ENCODE measurements at regions not wholly inside any gene's neighbourhood (a gene's known extent, or its start where the extent isn't known, plus 50 kb on each side); places are given as distances from the start of the nearest gene placed in this dataset.

GRCh38 chr5:135136546-135136945 is 102.5 kb upstream of the PITX1 start (continued):
- TF ChIP-seq CEBPB (IDR thresholded peaks at IDR 0.05; ENCODE audit: borderline replicate concordance in 1 of 2, low read depth in 2 of 2, low read length in 2 of 2) (no peak), EZH2 (IDR thresholded peaks at IDR 0.05; ENCODE audit: borderline replicate concordance, control insufficient read depth, low read depth, low read length) (no peak)

GRCh38 chr5:135135530-135136226 is 101.7 kb upstream of the PITX1 start:
- FAIRE-seq (no peak), DNase-seq (ENCODE audit: low read depth, low spot score) (no peak), ATAC-seq (no peak)
- no peak overlapping the region for H3K9ac ChIP-seq (ENCODE audit: control insufficient read depth, insufficient read depth, low read length)
- no peak overlapping the region for H3K4me2 ChIP-seq (ENCODE audit: control insufficient read depth, insufficient read depth)
- H4K20me1 ChIP-seq (ENCODE audit: control insufficient read depth, insufficient read depth): no peaks in the 10 kb centered on the region
- ChIA-PET RAD21 (ENCODE audit: unreplicated experiment) (no interaction called here), SMC1A (ENCODE audit: uncharacterized antibody, unreplicated experiment) (interaction anchor here (0.6 kb wide), 1 partner anchor 36 kb away, joined by 4 read pairs; no protein-coding TSS in a partner anchor), CTCF (no interaction called here), POLR2A (interaction anchor here (0.6 kb wide), 1 partner anchor 80 kb away, joined by 5 read pairs; no protein-coding TSS in a partner anchor)
- no peaks in the 10 kb centered on the region for H3K79me2 ChIP-seq (ENCODE audit: control insufficient read depth, insufficient read depth, low read length)
- H3K36me3 ChIP-seq (ENCODE audit: control insufficient read depth in 2 of 2, insufficient read depth in 2 of 2, low read length in 1 of 2): no peaks in the 10 kb centered on the region
- H3K4me3 ChIP-seq: no peak overlapping the region
- H3K4me1 ChIP-seq (ENCODE audit: control insufficient read depth, insufficient read depth, low read length): no peaks in the 10 kb centered on the region
- H3K27ac ChIP-seq (ENCODE audit: control insufficient read depth, insufficient read depth): no peak overlapping the region
- peaks cover 0 to 1% of the 10 kb centered on the region in 2 experiments; a peak in 3 of 4 replicates for H3K27me3 ChIP-seq (replicated peaks in 1 of 2; ENCODE audit: control insufficient read depth in 2 of 2, insufficient read depth in 2 of 2, low read length in 1 of 2)
- intact Hi-C loops (cut with micrococcal nuclease; ENCODE audit: unreplicated experiment): no loop called here
- WGBS (ENCODE audit: insufficient coverage, insufficient replicate concordance, low lambda C conversion rate, missing lambda C conversion rate): 21% methylated on average over 14 of the region's 14 CpGs
- TF ChIP-seq MTA3 (IDR thresholded peaks at IDR 0.05; ENCODE audit: borderline replicate concordance, low read length) (no peak), GABPA (IDR thresholded peaks at IDR 0.05; ENCODE audit: low read depth) (no peak), MEF2A (IDR thresholded peaks at IDR 0.05; ENCODE audit: insufficient read depth, low read depth, low read length) (no peak), ZNF274 (IDR thresholded peaks at IDR 0.05; ENCODE audit: insufficient read depth, insufficient read length) (no peak), TARDBP (IDR thresholded peaks at IDR 0.05; ENCODE audit: borderline replicate concordance) (no peak), LARP7 (IDR thresholded peaks at IDR 0.05) (no peak), EGR1 (IDR thresholded peaks at IDR 0.05; ENCODE audit: borderline replicate concordance in 1 of 2, low read depth in 2 of 2, low read length in 2 of 2) (no peak), CHD1 (IDR thresholded peaks at IDR 0.05; ENCODE audit: low read depth, low read length) (no peak), FOS (IDR thresholded peaks at IDR 0.05; ENCODE audit: borderline replicate concordance, extremely low read depth, insufficient read length) (no peak), NFYB (IDR thresholded peaks at IDR 0.05; ENCODE audit: insufficient read depth, low read depth, low read length) (no peak), ZNF687 (IDR thresholded peaks at IDR 0.05) (no peak), IRF3 (IDR thresholded peaks at IDR 0.05) (no peak), STAT3 (IDR thresholded peaks at IDR 0.05; ENCODE audit: low read depth, low read length) (no peak), NR2C1 (IDR thresholded peaks at IDR 0.05) (no peak)
- no peak overlapping the region for H2AFZ ChIP-seq (ENCODE audit: control insufficient read depth, low read depth, low read length)
- in situ Hi-C loops (cut with MboI): no loop called here
- H3K9me3 ChIP-seq (replicated peaks; ENCODE audit: control insufficient read depth, insufficient read depth, low read length): no peaks in the 10 kb centered on the region
- BruUV-seq (replicated peaks): no TSS peak
